HG03469 (cell line): ENCODE measurements at regions not wholly inside any gene's neighbourhood (a gene's known extent, or its start where the extent isn't known, plus 50 kb on each side); places are given as distances from the start of the nearest gene placed in this dataset.
"Not testable (repeated sequence)": the region's sequence is repeated elsewhere in the genome, so short reads cannot be mapped to it uniquely, and the experiment has no call there.

ENCODE experiments used
- ATAC-seq: cut with Tn5 transposase; IDR thresholded peaks from one replicate; pipeline ENCODE4 v1.9.1; 2021; ENCODE audit warnings: mild to moderate bottlenecking, moderate library complexity, moderate number of reproducible peaks; ENCODE audit not compliant: unreplicated experiment

- ATAC-seq = no peak
These were observed 624.1 kb downstream of the PKHD1 start for GRCh38 chr6:51463321-51463720.

- ATAC-seq = no peak
These were observed 622.5 kb downstream of the PKHD1 start for GRCh38 chr6:51464956-51465355.

- no peak for ATAC-seq
These were observed 621.0 kb downstream of the PKHD1 start for GRCh38 chr6:51466427-51466826.

- no peak for ATAC-seq
These were observed 620.0 kb downstream of the PKHD1 start for GRCh38 chr6:51467231-51467952.

GRCh38 chr6:51468704-51469103, 618.7 kb downstream of the PKHD1 start:
- no peak for ATAC-seq

- ATAC-seq = no peak
These were observed 614.5 kb downstream of the PKHD1 start for GRCh38 chr6:51472745-51473487.

GRCh38 chr6:51474022-51474975, 613.1 kb downstream of the PKHD1 start:
- ATAC-seq = no peak

GRCh38 chr6:51477711-51478311, 609.6 kb downstream of the PKHD1 start:
- no peak for ATAC-seq

- ATAC-seq = no peak
These were observed 608.1 kb downstream of the PKHD1 start for GRCh38 chr6:51479296-51479695.

- no peak for ATAC-seq
These were observed 607.4 kb downstream of the PKHD1 start for GRCh38 chr6:51480040-51480439.

- ATAC-seq = not testable (repeated sequence)
These were observed 601.5 kb downstream of the PKHD1 start for GRCh38 chr6:51485869-51486268.

GRCh38 chr6:51487937-51488336, 599.5 kb downstream of the PKHD1 start:
- ATAC-seq = no peak

- no peak for ATAC-seq
These were observed 598.3 kb downstream of the PKHD1 start for GRCh38 chr6:51489133-51489532.

- no peak for ATAC-seq
These were observed 597.3 kb downstream of the PKHD1 start for GRCh38 chr6:51490101-51490500.

- no peak for ATAC-seq
These were observed 593.1 kb downstream of the PKHD1 start for GRCh38 chr6:51494342-51494741.

- ATAC-seq = no peak
These were observed 592.3 kb downstream of the PKHD1 start for GRCh38 chr6:51495096-51495495.

GRCh38 chr6:51495610-51496396, 591.6 kb downstream of the PKHD1 start:
- no peak for ATAC-seq

- no peak for ATAC-seq
These were observed 584.4 kb downstream of the PKHD1 start for GRCh38 chr6:51502996-51503395.

GRCh38 chr6:51505434-51505833, 582.0 kb downstream of the PKHD1 start:
- ATAC-seq = no peak

- ATAC-seq = no peak
These were observed 577.8 kb downstream of the PKHD1 start for GRCh38 chr6:51509597-51509996.
